IMR-90 (cell line): ENCODE measurements at regions not wholly inside any gene's neighbourhood (a gene's known extent, or its start where the extent isn't known, plus 50 kb on each side); places are given as distances from the start of the nearest gene placed in this dataset.

Experiments
- ATAC-seq: fragments of 200-7000 bp; cut with Tn5 transposase; 2 replicates; pipeline ENCODE4 v1.9.1; 2020; ENCODE audit warnings: low read depth, mild to moderate bottlenecking, moderate library complexity
- BruUV-seq: library from RNA; stranded (reverse); fragments of 400-500 nt; replicated peaks from 2 replicates; lab custom pipeline; 2021; lab: Mats Ljungman, UMichigan
- CTCF ChIA-PET: fragments of 300-600 bp; formaldehyde crosslinking; extraction: SDS; loops from one replicate; lab custom pipeline; 2021; ENCODE audit warnings: antibody characterized with exemption; lab: Yijun Ruan, JAX
- POLR2A ChIA-PET: fragments of 300-600 bp; sonication (Branson Sonifier 250); formaldehyde crosslinking; loops from one replicate; lab custom pipeline; 2022; ENCODE audit warnings: antibody characterized with exemption; ENCODE audit not compliant: unreplicated experiment; lab: Charles Lee
- DNase-seq: peaks from one replicate; pipeline ENCODE4 v3.0.0; 2013
- H2AFZ ChIP-seq: replicated peaks from 2 replicates; pipeline ENCODE3; 2013; ENCODE audit warnings: low read length, mild to moderate bottlenecking; ENCODE audit not compliant: poor library complexity
- H2AK5ac ChIP-seq: 2 replicates; pipeline ENCODE4 v1.6.1; 2013; ENCODE audit warnings: low read depth, low read length, inconsistent platforms
- H2AK9ac ChIP-seq: replicated peaks from 2 replicates; pipeline ENCODE3; 2013; ENCODE audit warnings: mild to moderate bottlenecking, low read depth, low read length, moderate library complexity; ENCODE audit not compliant: poor library complexity
- H2BK120ac ChIP-seq: 2 replicates; pipeline ENCODE4 v1.6.1; 2013; ENCODE audit warnings: low read depth, low read length, inconsistent platforms
- H2BK15ac ChIP-seq: 3 replicates; pipeline ENCODE4 v1.6.1; 2013; ENCODE audit warnings: low read depth, low read length, inconsistent platforms
- H2BK20ac ChIP-seq: 2 replicates; pipeline ENCODE4 v1.6.1; 2013; ENCODE audit warnings: low read depth, mild to moderate bottlenecking, inconsistent platforms, low read length, moderate library complexity
- H2BK5ac ChIP-seq: 2 replicates; pipeline ENCODE4 v1.6.1; 2013; ENCODE audit warnings: mild to moderate bottlenecking, low read depth, low read length, inconsistent platforms; ENCODE audit not compliant: poor library complexity, severe bottlenecking
- H3K14ac ChIP-seq: replicated peaks from 2 replicates; pipeline ENCODE4 v1.6.1; 2013; ENCODE audit warnings: low read depth, low read length, inconsistent platforms
- H3K18ac ChIP-seq: 2 replicates; pipeline ENCODE4 v1.6.1; 2013; ENCODE audit warnings: low read depth, low read length, control low read depth
- H3K23ac ChIP-seq: 2 replicates; pipeline ENCODE4 v1.6.1; 2013; ENCODE audit warnings: low read depth, low read length, inconsistent platforms
- H3K27ac ChIP-seq: 2 replicates; pipeline ENCODE4 v1.5.1; 2013; ENCODE audit warnings: mild to moderate bottlenecking, control low read depth, low read length; ENCODE audit not compliant: insufficient read depth
- H3K27me3 ChIP-seq: 2 replicates; pipeline ENCODE4 v1.6.1; 2013; ENCODE audit warnings: low read length; ENCODE audit not compliant: control insufficient read depth, insufficient read depth
- H3K36me3 ChIP-seq: 2 replicates; pipeline ENCODE4 v1.6.1; 2013; ENCODE audit warnings: low read length, mixed read lengths; ENCODE audit not compliant: control insufficient read depth, insufficient read depth
- H3K4ac ChIP-seq: 2 replicates; pipeline ENCODE4 v1.6.1; 2013; ENCODE audit warnings: low read depth, low read length, inconsistent platforms
- H3K4me1 ChIP-seq: 2 replicates; pipeline ENCODE4 v1.6.1; 2013; ENCODE audit warnings: low read length, mixed read lengths; ENCODE audit not compliant: control insufficient read depth, insufficient read depth
- H3K4me2 ChIP-seq: 2 replicates; pipeline ENCODE4 v1.6.1; 2013; ENCODE audit warnings: low read depth, mild to moderate bottlenecking, control low read depth, low read length, moderate library complexity
- H3K4me3 ChIP-seq: 2 replicates; pipeline ENCODE4 v1.5.1; 2013; ENCODE audit warnings: low read depth, mild to moderate bottlenecking, control low read depth, low read length, moderate library complexity; ENCODE audit not compliant: insufficient read depth
- H3K56ac ChIP-seq: 2 replicates; pipeline ENCODE4 v1.6.1; 2013; ENCODE audit warnings: low read length, inconsistent platforms; ENCODE audit not compliant: insufficient read depth; ENCODE audit errors: extremely low read depth
- H3K79me1 ChIP-seq, 2 experiments: 2 replicates each; pipeline ENCODE4 v1.6.1; 2013; ENCODE audit warnings: low read length in 2 of 2, inconsistent platforms in 1 of 2, low read depth in 1 of 2
- H3K9ac ChIP-seq: 2 replicates; pipeline ENCODE4 v1.6.1; 2013; ENCODE audit warnings: low read depth, low read length, control low read depth
- H3K9me1 ChIP-seq: 2 replicates; pipeline ENCODE4 v1.6.1; 2013; ENCODE audit warnings: low read length, inconsistent platforms; ENCODE audit not compliant: insufficient read depth
- H3K9me3 ChIP-seq: 2 replicates; pipeline ENCODE4 v1.6.1; 2013; ENCODE audit warnings: low read length; ENCODE audit not compliant: control insufficient read depth, insufficient read depth
- H4K20me1 ChIP-seq: 2 replicates; pipeline ENCODE4 v1.6.1; 2013; ENCODE audit warnings: low read length, inconsistent platforms; ENCODE audit not compliant: insufficient read depth
- H4K5ac ChIP-seq: 2 replicates; pipeline ENCODE4 v1.6.1; 2013; ENCODE audit warnings: mild to moderate bottlenecking, low read depth, low read length, control low read depth
- H4K8ac ChIP-seq, 2 experiments: 2 replicates each; pipeline ENCODE4 v1.6.1; 2013; ENCODE audit warnings: low read depth in 2 of 2, low read length in 2 of 2, control low read depth in 1 of 2, inconsistent platforms in 1 of 2
- H4K91ac ChIP-seq: 2 replicates; pipeline ENCODE4 v1.6.1; 2013; ENCODE audit warnings: low read depth, low read length, inconsistent platforms; ENCODE audit not compliant: insufficient read depth
- BHLHE40 ChIP-seq: fragments of 150-350 bp; IDR thresholded peaks from 2 replicates; pipeline ENCODE4 v1.6.1; 2016; ENCODE audit warnings: mild to moderate bottlenecking, low read depth, low read length
- CHD1 ChIP-seq: IDR thresholded peaks from 2 replicates; pipeline ENCODE4 v1.6.1; 2012; ENCODE audit warnings: low read depth, low read length, improper control_type of control experiment
- ELK1 ChIP-seq: fragments of 150-350 bp; IDR thresholded peaks from 2 replicates; pipeline ENCODE4 v1.6.1; 2016; ENCODE audit warnings: low read depth, mild to moderate bottlenecking, low read length, moderate library complexity, borderline replicate concordance
- FOS ChIP-seq: fragments of 150-350 bp; IDR thresholded peaks from 2 replicates; pipeline ENCODE4 v1.6.1; 2016; ENCODE audit warnings: low read depth, low read length
- MAFK ChIP-seq: IDR thresholded peaks from 2 replicates; pipeline ENCODE4 v1.6.1; 2012; ENCODE audit warnings: low read depth, low read length, improper control_type of control experiment
- MAZ ChIP-seq: IDR thresholded peaks from 2 replicates; pipeline ENCODE4 v1.6.1; 2012; ENCODE audit warnings: low read depth, mild to moderate bottlenecking, low read length, improper control_type of control experiment, moderate library complexity, borderline replicate concordance
- MXI1 ChIP-seq: IDR thresholded peaks from 2 replicates; pipeline ENCODE4 v1.6.1; 2012; ENCODE audit warnings: low read depth, mild to moderate bottlenecking, low read length, moderate library complexity, borderline replicate concordance
- NFE2L2 ChIP-seq: fragments of 150-350 bp; IDR thresholded peaks from 2 replicates; pipeline ENCODE4 v1.6.1; 2016; ENCODE audit warnings: low read depth, mild to moderate bottlenecking, low read length
- POLR2A ChIP-seq: IDR thresholded peaks from 2 replicates; pipeline ENCODE4 v1.6.1; 2012; ENCODE audit warnings: mild to moderate bottlenecking, low read depth, low read length
- RCOR1 ChIP-seq: IDR thresholded peaks from 2 replicates; pipeline ENCODE4 v1.6.1; 2012; ENCODE audit warnings: mild to moderate bottlenecking, low read length, improper control_type of control experiment; ENCODE audit not compliant: insufficient replicate concordance
- RFX5 ChIP-seq: IDR thresholded peaks from 2 replicates; pipeline ENCODE4 v1.8.0; 2012; ENCODE audit warnings: low read depth, mild to moderate bottlenecking, low read length, moderate library complexity
- SMC3 ChIP-seq: fragments of 150-350 bp; IDR thresholded peaks from 2 replicates; pipeline ENCODE4 v1.6.1; 2016; ENCODE audit warnings: low read depth, mild to moderate bottlenecking, antibody characterized with exemption, low read length, moderate library complexity
- WGBS, 2 experiments: methylation state at CpG; one replicate each; pipeline versions ENCODE4 v1.1.5 to v1.1.7; 2013; ENCODE audit warnings: missing lambda C conversion rate in 2 of 2; ENCODE audit not compliant: insufficient read length in 1 of 2; ENCODE audit errors: extremely low coverage in 2 of 2; 5-methylcytosine and 5-hydroxymethylcytosine counted together
- dilution Hi-C: fragments of 300-500 bp; cut with HindIII; formaldehyde crosslinking; loops from one replicate; pipeline ENCODE4 v1.14.3; 2018; ENCODE audit warnings: low sequenced_read_pairs; ENCODE audit not compliant: unreplicated experiment
- in situ Hi-C: fragments of 300-500 bp; cut with MboI; formaldehyde crosslinking; loops from 3 replicates; pipeline ENCODE4 v1.14.3; 2019; ENCODE audit warnings: low sequenced_read_pairs, inconsistent platforms, mixed read lengths
- intact Hi-C: fragments of 100-400 bp; cut with micrococcal nuclease; formaldehyde crosslinking; loops from 2 replicates; pipeline ENCODE4 v1.10.0; 2022
- TF ChIP-seq, protein P1 (sequence below): conservative IDR thresholded peaks from 2 replicates; pipeline ENCODE4 v1.5.1; 2012; ENCODE audit warnings: mild to moderate bottlenecking, low read depth, low read length, improper control_type of control experiment

DNA sequence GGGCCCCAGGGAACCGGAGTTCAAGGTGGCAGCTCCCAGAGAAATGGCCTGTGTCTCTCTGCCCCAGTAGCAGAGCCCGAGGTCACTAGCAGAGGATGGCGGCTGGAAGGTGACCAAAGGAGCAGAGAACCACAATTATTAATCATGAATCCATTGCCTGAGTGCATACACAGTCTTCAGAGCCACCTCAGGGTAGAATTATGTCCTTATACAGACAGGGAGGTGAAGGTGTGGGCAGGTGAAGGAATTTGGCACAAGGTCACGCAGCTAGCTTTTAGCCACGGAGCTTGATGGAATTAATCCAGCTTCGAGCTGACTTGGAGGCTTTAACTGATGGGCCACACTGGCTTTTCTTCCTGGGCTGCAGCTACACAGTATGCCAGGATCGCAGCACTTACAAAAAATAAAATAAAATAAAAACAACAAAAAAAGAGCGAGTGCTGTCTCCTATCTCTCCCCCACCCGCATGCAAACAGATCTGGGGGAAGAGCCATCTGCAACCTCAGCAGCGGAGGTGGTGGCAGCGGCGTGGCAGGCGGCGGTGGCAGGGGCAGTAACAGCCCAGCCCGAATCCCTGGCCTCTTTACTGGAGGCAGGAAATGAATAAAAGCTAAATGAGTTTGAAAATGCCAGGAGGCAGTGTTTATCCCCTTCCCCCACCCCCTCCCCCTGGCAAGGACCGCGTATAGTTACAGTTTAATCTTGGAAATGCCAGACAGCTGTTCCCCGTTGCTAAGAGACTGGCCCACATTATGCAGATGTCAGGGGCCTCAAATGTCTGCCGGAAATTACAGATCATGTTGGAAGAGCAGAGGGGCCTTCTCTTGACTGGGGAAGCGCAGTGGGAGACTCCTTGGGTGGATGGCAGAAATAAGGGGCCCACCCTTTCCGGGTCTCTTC is 93.5 kb downstream of the LRRC74A start:
- H3K9me1 ChIP-seq: peaks cover 52% of the 10 kb centered on the region
- ChIA-PET POLR2A (interaction anchor here (0.5 to 2.0 kb wide), 9 partner anchors 103 to 181 kb away, joined by 3 to 8 read pairs (median 4); no protein-coding TSS in a partner anchor), CTCF (interaction anchor here (1.0 to 2.2 kb wide), 5 partner anchors 18 to 121 kb away, joined by 3 to 7 read pairs (median 4); partner anchors contain the start of gene IRF2BPL)
- peak overlapping the region; percentile 75 for H3K9ac ChIP-seq
- peak overlapping the region; percentile 75 for H3K4me2 ChIP-seq
- peak overlapping the region; percentile 94 for H2AK9ac ChIP-seq
- peaks cover 0 to 20% of the 10 kb centered on the region in 2 experiments; a peak in 2 of 4 replicates for H3K79me1 ChIP-seq
- peaks cover 7% of the 10 kb centered on the region for H4K20me1 ChIP-seq
- H2BK15ac ChIP-seq: peak overlapping the region; percentile 98; the same call in 2 of the 3 replicates
- H3K23ac ChIP-seq: peak overlapping the region; percentile 98
- peaks cover 50% of the 10 kb centered on the region for H3K4me1 ChIP-seq
- peak overlapping the region; percentile 99 for H2BK120ac ChIP-seq
- peak overlapping the region; percentile 84 for H2AFZ ChIP-seq
- no peaks in the 10 kb centered on the region for H3K9me3 ChIP-seq
- intact Hi-C loops (loop anchor here (2.0 kb wide), 1 partner anchor 37 kb away; no protein-coding TSS in a partner anchor), in situ Hi-C loops (no loop called here), dilution Hi-C loops (no loop called here)
- H2AK5ac ChIP-seq: peak overlapping the region; percentile 100
- peak overlapping the region; percentile 99 for H3K56ac ChIP-seq
- peak overlapping the region; percentile 97 for H3K27ac ChIP-seq
- TF ChIP-seq RFX5: no peak
- no peak for TF ChIP-seq BHLHE40
- no peak for TF ChIP-seq RCOR1
- TF ChIP-seq FOS: no peak
- TF ChIP-seq, protein P1, sequence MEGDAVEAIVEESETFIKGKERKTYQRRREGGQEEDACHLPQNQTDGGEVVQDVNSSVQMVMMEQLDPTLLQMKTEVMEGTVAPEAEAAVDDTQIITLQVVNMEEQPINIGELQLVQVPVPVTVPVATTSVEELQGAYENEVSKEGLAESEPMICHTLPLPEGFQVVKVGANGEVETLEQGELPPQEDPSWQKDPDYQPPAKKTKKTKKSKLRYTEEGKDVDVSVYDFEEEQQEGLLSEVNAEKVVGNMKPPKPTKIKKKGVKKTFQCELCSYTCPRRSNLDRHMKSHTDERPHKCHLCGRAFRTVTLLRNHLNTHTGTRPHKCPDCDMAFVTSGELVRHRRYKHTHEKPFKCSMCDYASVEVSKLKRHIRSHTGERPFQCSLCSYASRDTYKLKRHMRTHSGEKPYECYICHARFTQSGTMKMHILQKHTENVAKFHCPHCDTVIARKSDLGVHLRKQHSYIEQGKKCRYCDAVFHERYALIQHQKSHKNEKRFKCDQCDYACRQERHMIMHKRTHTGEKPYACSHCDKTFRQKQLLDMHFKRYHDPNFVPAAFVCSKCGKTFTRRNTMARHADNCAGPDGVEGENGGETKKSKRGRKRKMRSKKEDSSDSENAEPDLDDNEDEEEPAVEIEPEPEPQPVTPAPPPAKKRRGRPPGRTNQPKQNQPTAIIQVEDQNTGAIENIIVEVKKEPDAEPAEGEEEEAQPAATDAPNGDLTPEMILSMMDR: no peak
- 0 out of 2 replicates have a peak, but pooled peaks have one; percentile 11 for TF ChIP-seq CHD1
- no peak for TF ChIP-seq NFE2L2
- no peak for TF ChIP-seq ELK1
- 0 out of 2 replicates have a peak, but pooled peaks have one; percentile 41 for TF ChIP-seq POLR2A
- no peak for TF ChIP-seq MXI1
- peak; percentile 35; the same call in 1 of the 2 replicates for TF ChIP-seq MAZ
- no peak for TF ChIP-seq SMC3
- TF ChIP-seq MAFK: 0 out of 2 replicates have a peak, but pooled peaks have one; percentile 3
- no peaks in the 10 kb centered on the region for H3K27me3 ChIP-seq
- H4K5ac ChIP-seq: peak overlapping the region; percentile 90
- DNase-seq (peak; percentile 88), ATAC-seq (peak; percentile 4)
- H3K4ac ChIP-seq: peak overlapping the region; percentile 100
- no peaks in the 10 kb centered on the region for H3K36me3 ChIP-seq
- H3K14ac ChIP-seq: peak overlapping the region; percentile 99
- H4K8ac ChIP-seq: peak overlapping the region; percentile 86 to 98
- H3K4me3 ChIP-seq: no peak overlapping the region
- peak overlapping the region; percentile 96 for H3K18ac ChIP-seq
- H2BK5ac ChIP-seq: peak overlapping the region; percentile 90
- peak overlapping the region; percentile 97 for H4K91ac ChIP-seq
- peak overlapping the region; percentile 97 for H2BK20ac ChIP-seq
- no TSS peak for BruUV-seq
- 8% methylated on average over 4 of the region's 21 CpGs; no CpG with 5 or more reads in 1 of the 2 experiments for WGBS, 2 experiments
